Lung (tissue), 11 donors: ENCODE measurements at regions not wholly inside any gene's neighbourhood (a gene's known extent, or its start where the extent isn't known, plus 50 kb on each side); places are given as distances from the start of the nearest gene placed in this dataset.
A peak's percentile ranks its signal among the peaks of the same experiment; 100 is the strongest.

ENCODE experiments used
- ATAC-seq: fragments of 200-7000 bp; cut with Tn5 transposase; one replicate; pipeline ENCODE4 v1.9.1; 2020; ENCODE audit warnings: moderate number of reproducible peaks; ENCODE audit not compliant: insufficient read depth, low FRiP score
- DNase-seq, 3 donors: peaks; one replicate each; pipeline ENCODE4 v3.0.0-alpha.2; 2013 to 2017
- H3K27ac ChIP-seq, 2 donors: one replicate each; pipeline ENCODE4 v1.5.1; 2013; ENCODE audit warnings: mild to moderate bottlenecking in 2 of 2, moderate library complexity in 2 of 2, control low read depth in 1 of 2, inconsistent platforms in 1 of 2, low read depth in 1 of 2, low read length in 1 of 2
- H3K27me3 ChIP-seq, 3 donors: one replicate each; pipeline ENCODE4 v1.5.1; 2013; ENCODE audit warnings: low read length in 2 of 3; ENCODE audit not compliant: control insufficient read depth in 3 of 3, insufficient read depth in 3 of 3
- H3K36me3 ChIP-seq, 4 donors: one replicate each; pipeline ENCODE4 v1.5.1; 2013; ENCODE audit warnings: low read length in 4 of 4, mild to moderate bottlenecking in 1 of 4, moderate library complexity in 1 of 4; ENCODE audit not compliant: control insufficient read depth in 4 of 4, insufficient read depth in 4 of 4
- H3K4me1 ChIP-seq, 5 donors: one replicate each; pipeline ENCODE4 v1.5.1; 2013; ENCODE audit warnings: low read length in 5 of 5, mild to moderate bottlenecking in 2 of 5, moderate library complexity in 1 of 5; ENCODE audit not compliant: control insufficient read depth in 5 of 5, insufficient read depth in 5 of 5
- H3K4me3 ChIP-seq: one replicate; pipeline ENCODE4 v1.5.1; 2013; ENCODE audit warnings: mild to moderate bottlenecking, control low read depth, moderate library complexity
- H3K9ac ChIP-seq, 2 donors: one replicate each; pipeline ENCODE4 v1.5.1; 2013; ENCODE audit warnings: low read length in 2 of 2, control low read depth in 1 of 2; ENCODE audit not compliant: insufficient read depth in 1 of 2
- H3K9me3 ChIP-seq, 4 donors: one replicate each; pipeline ENCODE4 v1.5.1; 2013; ENCODE audit warnings: low read length in 3 of 4, mild to moderate bottlenecking in 1 of 4, moderate library complexity in 1 of 4; ENCODE audit not compliant: control insufficient read depth in 4 of 4, insufficient read depth in 3 of 4
- CTCF ChIP-seq: IDR thresholded peaks from 2 replicates; pipeline ENCODE4 v1.5.1; 2012; ENCODE audit warnings: mild to moderate bottlenecking; ENCODE audit errors: control extremely low read depth, extremely low read depth
- WGBS, 2 donors: extraction: QIAGEN DNeasy Blood & Tissue Kit; methylation state at CpG; one replicate each; pipeline ENCODE4 v1.1.7; 2013; 5-methylcytosine and 5-hydroxymethylcytosine counted together
- donor health status: control.
- donor health status: control.
- donor health status: Bipolar disorder and iron deficiency.
- donor health status: healthy.
- donor health status: DM: yes; HTN: yes; CAD: no.

GRCh38 chr2:237156857-237157779 lies 71.4 kb downstream of the COPS8 start:
- Histone ChIP-seq H3K36me3 (no peaks in the 10 kb centered on the region), H3K27ac (peak overlapping the region in 1 of 2 donors; percentile 1), H3K9me3 (no peaks in the 10 kb centered on the region), H3K9ac (no peak overlapping the region), H3K4me3 (no peak overlapping the region), H3K27me3 (no peaks in the 10 kb centered on the region), H3K4me1 (peaks cover 0 to 39% (median 8%) of the 10 kb centered on the region in 5 donors)
- ATAC-seq (no peak), DNase-seq (peak in 1 of 3 donors; percentile 50)
- TF ChIP-seq CTCF, result no peak
- 84 to 92% methylated on average over 34 of the region's 34 CpGs for WGBS, 2 donors

GRCh38 chr2:237157780-237158102 lies 72.1 kb downstream of the COPS8 start:
- H3K27ac ChIP-seq, result no peak overlapping the region
- no peak overlapping the region for H3K4me3 ChIP-seq
- H3K9me3 ChIP-seq, result no peaks in the 10 kb centered on the region
- H3K9ac ChIP-seq, result no peak overlapping the region
- no peaks in the 10 kb centered on the region for H3K36me3 ChIP-seq
- H3K4me1 ChIP-seq, result peaks cover 0 to 40% (median 8%) of the 10 kb centered on the region in 5 donors
- DNase-seq (no peak), ATAC-seq (no peak)
- TF ChIP-seq CTCF, result no peak
- no peaks in the 10 kb centered on the region for H3K27me3 ChIP-seq

GRCh38 chr2:237158194-237158593 lies 72.5 kb downstream of the COPS8 start:
- DNase-seq (no peak), ATAC-seq (no peak)
- Histone ChIP-seq H3K27me3 (no peaks in the 10 kb centered on the region), H3K36me3 (no peaks in the 10 kb centered on the region), H3K9me3 (no peaks in the 10 kb centered on the region), H3K4me1 (peaks cover 0 to 44% (median 8%) of the 10 kb centered on the region in 5 donors), H3K9ac (no peak overlapping the region), H3K27ac (no peak overlapping the region), H3K4me3 (no peak overlapping the region)
- no peak for TF ChIP-seq CTCF
- WGBS, 2 donors, result 89 to 94% methylated on average over 7 of the region's 7 CpGs
